Spleen (tissue), 11 donors: ENCODE measurements at regions not wholly inside any gene's neighbourhood (a gene's known extent, or its start where the extent isn't known, plus 50 kb on each side); places are given as distances from the start of the nearest gene placed in this dataset.

ENCODE experiments used
- DNase-seq: peaks from one replicate; pipeline ENCODE4 v3.0.0-alpha.2; 2020
- H3K27ac ChIP-seq, 8 donors: fragments of 200-600 bp; sonication (generic) in 7 of 8; 1 replicate in 4 of 8; 2 replicates in 4 of 8; pipeline versions ENCODE4 v1.5.0 to v1.8.0; 2016 to 2021; ENCODE audit warnings: inconsistent platforms in 4 of 8, mild to moderate bottlenecking in 4 of 8, moderate library complexity in 1 of 8
- H3K27me3 ChIP-seq, 7 donors: fragments of 200-600 bp; sonication (generic) in 6 of 7; replicated peaks in 1 of 7; 1 replicate in 4 of 7; 2 replicates in 3 of 7; pipeline versions ENCODE4 v1.5.0 to v1.8.0; 2016 to 2021; ENCODE audit warnings: inconsistent platforms in 3 of 7, mild to moderate bottlenecking in 1 of 7
- H3K36me3 ChIP-seq, 6 donors: fragments of 200-600 bp; sonication (generic) in 5 of 6; 1 replicate in 4 of 6; 2 replicates in 2 of 6; pipeline versions ENCODE4 v1.5.0 to v1.8.0; 2016 to 2021; ENCODE audit warnings: inconsistent platforms in 2 of 6
- H3K4me1 ChIP-seq, 6 donors: fragments of 200-600 bp; sonication (generic) in 5 of 6; 1 replicate in 3 of 6; 2 replicates in 3 of 6; pipeline versions ENCODE4 v1.5.0 to v1.8.0; 2016 to 2021; ENCODE audit warnings: inconsistent platforms in 3 of 6
- H3K4me3 ChIP-seq, 8 donors: fragments of 200-600 bp; sonication (generic) in 7 of 8; 1 replicate in 4 of 8; 2 replicates in 4 of 8; pipeline versions ENCODE4 v1.5.0 to v1.8.0; 2016 to 2021; ENCODE audit warnings: inconsistent platforms in 4 of 8, mild to moderate bottlenecking in 4 of 8, moderate library complexity in 2 of 8
- H3K9me3 ChIP-seq, 8 donors: fragments of 200-600 bp; sonication (generic) in 7 of 8; 1 replicate in 4 of 8; 2 replicates in 4 of 8; pipeline versions ENCODE4 v1.5.0 to v1.8.0; 2016 to 2021; ENCODE audit warnings: inconsistent platforms in 4 of 8
- CTCF ChIP-seq, 11 experiments: fragments of 200-600 bp in 7 of 11; fragments of 450-650 bp in 4 of 11; sonication (generic) in 4 of 11; IDR thresholded peaks in 8 of 11; conservative IDR thresholded peaks in 3 of 11; 1 replicate in 7 of 11; 2 replicates in 4 of 11; pipeline versions ENCODE4 v1.4.0 to v1.8.0; 2016 to 2021; ENCODE audit warnings: antibody characterized with exemption in 11 of 11, inconsistent platforms in 4 of 11, mild to moderate bottlenecking in 1 of 11
- POLR2A ChIP-seq, 3 donors: fragments of 450-650 bp; IDR thresholded peaks; one replicate each; pipeline ENCODE4 v1.5.1; 2017; ENCODE audit warnings: antibody characterized with exemption in 3 of 3, mild to moderate bottlenecking in 1 of 3
- POLR2AphosphoS5 ChIP-seq, 3 donors: sonication (generic); formaldehyde crosslinking; IDR thresholded peaks; one replicate each; pipeline ENCODE4 v1.5.1; 2017; ENCODE audit warnings: antibody characterized with exemption in 3 of 3
- WGBS, 5 donors: extraction: QIAGEN DNeasy Blood & Tissue Kit in 3 of 5; methylation state at CpG; one replicate each; pipeline versions ENCODE4 v1.1.5 to v1.1.7; 2013 to 2018; 5-methylcytosine and 5-hydroxymethylcytosine counted together
- intact Hi-C: fragments of 100-400 bp; cut with DNase I; formaldehyde crosslinking; loops from one replicate; pipeline ENCODE4 v1.15.0; 2023; ENCODE audit warnings: low total_unique reads
- donor health status: healthy with polysubstance abuse.
- donor health status: DM: no; HTN: no; CAD: no; lungs with moderate emphysema.
- donor health status: DM: no; HTN: no; CAD: no.
- donor health status: Bipolar disorder and iron deficiency.
- donor health status: healthy.
- donor health status: DM: no; HTN: no; CAD: no.
- donor health status: DM: yes; HTN: yes; CAD: no.

- Histone ChIP-seq H3K4me1 (peaks cover 0 to under 1% (median 0%) of the 10 kb centered on the region in 6 donors), H3K9me3 (no peaks in the 10 kb centered on the region), H3K36me3 (no peaks in the 10 kb centered on the region), H3K4me3 (no peak overlapping the region), H3K27ac (no peak overlapping the region), H3K27me3 (peaks cover 0 to 21% (median 0%) of the 10 kb centered on the region in 7 donors)
- intact Hi-C loops: no loop called here
- WGBS, 5 donors: 89 to 95% (median 92%) methylated on average over 9 of the region's 9 CpGs
- no peak for TF ChIP-seq POLR2A (IDR thresholded peaks at IDR 0.05)
- no peak for TF ChIP-seq POLR2AphosphoS5 (IDR thresholded peaks at IDR 0.05)
- no peak for TF ChIP-seq CTCF (IDR thresholded peaks at IDR 0.05 in 8 of 11, conservative IDR thresholded peaks at IDR 0.05 in 3 of 11)
- DNase-seq: peak; percentile 39
These were observed 151.2 kb upstream of the PCBD1 start for GRCh38 chr10:71039551-71039950.

- no peak overlapping the region for H3K27ac ChIP-seq
- no peak for TF ChIP-seq POLR2A (IDR thresholded peaks at IDR 0.05)
- TF ChIP-seq POLR2AphosphoS5 (IDR thresholded peaks at IDR 0.05): no peak
- no peak for TF ChIP-seq CTCF (IDR thresholded peaks at IDR 0.05 in 8 of 11, conservative IDR thresholded peaks at IDR 0.05 in 3 of 11)
- H3K9me3 ChIP-seq: no peaks in the 10 kb centered on the region
- WGBS, 5 donors: 63 to 83% (median 82%) methylated on average over 3 to 4 of the region's 4 CpGs
- no peaks in the 10 kb centered on the region for H3K36me3 ChIP-seq
- peaks cover 0 to 9% (median 6%) of the 10 kb centered on the region in 6 donors for H3K4me1 ChIP-seq
- peaks cover 0 to 21% (median 0%) of the 10 kb centered on the region in 7 donors for H3K27me3 ChIP-seq
- intact Hi-C loops: no loop called here
- H3K4me3 ChIP-seq: no peak overlapping the region
- no peak for DNase-seq
These were observed 152.0 kb upstream of the PCBD1 start for GRCh38 chr10:71040343-71040742.

GRCh38 chr10:71040846-71041605 lies 152.7 kb upstream of the PCBD1 start:
- TF ChIP-seq POLR2A (IDR thresholded peaks at IDR 0.05) (no peak), CTCF (IDR thresholded peaks at IDR 0.05 in 8 of 11, conservative IDR thresholded peaks at IDR 0.05 in 3 of 11) (no peak), POLR2AphosphoS5 (IDR thresholded peaks at IDR 0.05) (no peak)
- intact Hi-C loops: no loop called here
- Histone ChIP-seq H3K27me3 (peaks cover 0 to 21% (median 0%) of the 10 kb centered on the region in 7 donors), H3K27ac (no peak overlapping the region), H3K9me3 (no peaks in the 10 kb centered on the region), H3K4me1 (peaks cover 0 to 15% (median 12%) of the 10 kb centered on the region in 6 donors), H3K36me3 (no peaks in the 10 kb centered on the region), H3K4me3 (no peak overlapping the region)
- peak; percentile 55 for DNase-seq
- 77 to 89% (median 81%) methylated on average over 19 to 20 of the region's 20 CpGs for WGBS, 5 donors

GRCh38 chr10:71042216-71042615 lies 153.9 kb upstream of the PCBD1 start:
- DNase-seq: peak; percentile 13
- Histone ChIP-seq H3K9me3 (no peaks in the 10 kb centered on the region), H3K27ac (no peak overlapping the region), H3K36me3 (no peaks in the 10 kb centered on the region), H3K4me1 (peaks cover 0 to 16% (median 13%) of the 10 kb centered on the region in 6 donors), H3K4me3 (no peak overlapping the region), H3K27me3 (peaks cover 0 to 24% (median 0%) of the 10 kb centered on the region in 7 donors)
- WGBS, 5 donors: 52 to 84% (median 69%) methylated on average over 4 of the region's 4 CpGs
- TF ChIP-seq CTCF (IDR thresholded peaks at IDR 0.05 in 8 of 11, conservative IDR thresholded peaks at IDR 0.05 in 3 of 11) (no peak), POLR2AphosphoS5 (IDR thresholded peaks at IDR 0.05) (no peak), POLR2A (IDR thresholded peaks at IDR 0.05) (no peak)
- intact Hi-C loops: no loop called here
